ENCODE measurements at regions not wholly inside any gene's neighbourhood (a gene's known extent, or its start where the extent isn't known, plus 50 kb on each side); places are given as distances from the start of the nearest gene placed in this dataset.
"Not testable (repeated sequence)": the region's sequence is repeated elsewhere in the genome, so short reads cannot be mapped to it uniquely, and the experiment has no call there.

DNA sequence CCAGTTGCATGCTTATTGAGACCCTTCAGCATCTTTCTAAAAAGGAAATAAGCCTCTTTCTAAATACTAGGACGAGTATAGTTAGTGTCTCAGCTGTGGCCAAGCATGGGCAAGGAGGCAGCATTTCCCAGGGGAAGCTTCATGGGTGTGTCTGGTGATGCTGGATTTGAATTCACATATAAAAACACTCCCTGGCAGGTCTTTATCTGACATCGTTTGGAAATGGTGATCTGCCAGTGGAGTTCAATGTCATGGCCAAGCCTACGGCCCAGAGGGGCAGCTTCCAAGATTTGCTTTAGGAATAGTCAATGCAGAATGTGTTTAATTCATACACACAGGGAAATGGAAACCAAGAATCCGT is 94.7 kb downstream of the SRGAP2 start:
- H3K36me3 Mint-ChIP-seq; H3K27ac Mint-ChIP-seq; H3K4me1 Mint-ChIP-seq; H3K4me3 Mint-ChIP-seq; H3K9me3 Mint-ChIP-seq; H3K27me3 Mint-ChIP-seq (ENCODE audit: low read depth in 3 of 3); DNase-seq: not testable (repeated sequence)

DNA sequence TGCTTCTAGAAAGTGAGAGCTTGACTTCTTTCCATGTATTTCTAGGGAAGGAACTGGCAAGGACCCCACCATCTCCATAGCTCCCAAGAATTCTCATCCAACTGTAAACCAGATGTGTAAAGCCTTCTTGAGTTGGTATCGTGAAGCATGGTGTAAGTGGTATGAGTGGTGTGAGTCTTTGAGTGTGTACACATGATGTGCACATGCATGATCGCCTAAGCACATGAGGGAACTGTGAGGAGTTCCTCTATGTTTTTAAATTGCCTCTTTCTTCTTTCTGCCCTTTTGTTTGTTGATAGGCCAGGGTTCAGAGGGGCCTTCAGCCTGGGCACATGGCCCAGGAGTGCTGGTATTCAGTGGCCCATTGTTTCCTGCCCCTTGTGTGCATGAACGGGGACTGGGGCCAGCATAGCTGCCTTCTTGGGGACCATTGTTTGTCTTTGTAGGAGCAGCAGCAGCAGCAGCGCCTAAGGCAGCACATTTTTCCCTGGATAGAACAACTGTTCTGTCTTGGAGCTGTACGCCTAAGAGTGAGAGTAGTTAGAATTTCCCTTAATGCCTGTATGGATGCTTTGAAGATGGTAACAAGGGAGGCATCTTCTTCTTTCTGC is 95.9 kb downstream of the SRGAP2 start:
- not testable (repeated sequence) for H3K4me1 Mint-ChIP-seq; H3K36me3 Mint-ChIP-seq; DNase-seq; H3K27me3 Mint-ChIP-seq (ENCODE audit: low read depth in 3 of 3); H3K9me3 Mint-ChIP-seq; H3K27ac Mint-ChIP-seq; H3K4me3 Mint-ChIP-seq

DNA sequence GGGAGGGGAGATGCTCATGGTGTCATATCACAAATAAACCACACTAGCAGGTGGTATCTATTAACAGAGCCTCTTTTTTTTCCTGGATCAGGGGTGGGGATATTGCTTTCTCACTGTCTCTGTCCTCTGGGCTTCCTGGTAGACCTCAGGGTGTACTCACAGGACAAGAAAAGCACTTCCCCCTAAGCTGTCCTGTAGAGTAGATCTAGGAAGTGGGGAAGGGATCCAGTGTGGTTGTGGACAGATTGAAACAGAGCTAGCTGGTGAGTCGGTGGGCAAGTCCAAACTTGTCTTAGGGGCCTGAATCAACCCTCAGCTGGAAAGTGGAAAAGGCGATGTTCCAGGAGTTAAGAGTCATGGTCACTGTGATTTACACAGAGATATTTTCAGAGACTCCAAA is 96.6 kb downstream of the SRGAP2 start:
- not testable (repeated sequence) for H3K36me3 Mint-ChIP-seq; H3K9me3 Mint-ChIP-seq; H3K4me1 Mint-ChIP-seq; H3K4me3 Mint-ChIP-seq; H3K27me3 Mint-ChIP-seq (ENCODE audit: low read depth in 3 of 3); DNase-seq; H3K27ac Mint-ChIP-seq

DNA sequence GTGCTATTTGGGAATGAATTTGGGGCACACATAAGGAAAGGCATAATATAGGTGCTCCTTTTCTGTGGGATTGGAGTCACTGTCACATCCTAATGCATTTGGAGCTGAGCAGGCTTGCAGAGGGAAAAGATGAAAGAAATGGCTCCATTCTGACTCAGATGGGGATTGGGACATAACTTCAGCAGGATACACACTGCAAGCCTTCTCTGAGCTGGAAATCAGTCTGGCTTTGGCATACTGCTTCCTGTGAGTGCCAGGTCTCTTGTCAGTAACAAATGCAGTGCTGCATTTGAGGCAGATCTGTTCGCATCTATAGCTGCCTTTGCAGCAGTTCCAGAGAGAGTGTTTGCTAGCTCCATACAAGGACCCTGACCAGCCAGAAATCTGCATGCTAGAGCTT is 98.7 kb downstream of the SRGAP2 start:
- H3K9me3 Mint-ChIP-seq; H3K4me1 Mint-ChIP-seq; DNase-seq; H3K27me3 Mint-ChIP-seq (ENCODE audit: low read depth in 3 of 3); H3K36me3 Mint-ChIP-seq; H3K4me3 Mint-ChIP-seq; H3K27ac Mint-ChIP-seq: not testable (repeated sequence)

DNA sequence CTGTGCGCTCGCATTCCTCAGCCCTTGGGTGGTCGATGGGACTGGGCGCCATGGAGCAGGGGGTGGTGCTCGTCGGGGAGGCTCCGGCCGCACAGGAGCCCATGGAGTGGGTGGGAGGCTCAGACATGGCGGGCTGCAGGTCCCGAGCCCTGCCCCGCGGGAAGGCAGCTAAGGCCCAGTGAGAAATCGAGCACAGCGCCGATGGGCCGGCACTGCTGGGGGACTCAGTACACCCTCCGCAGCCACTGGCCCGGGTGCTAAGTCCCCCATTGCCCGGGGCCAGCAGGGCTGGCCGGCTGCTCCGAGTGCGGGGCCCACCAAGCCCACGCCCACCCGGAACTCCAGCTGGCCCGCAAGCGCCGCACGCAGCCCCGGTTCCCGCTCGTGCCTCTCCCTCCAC is 104.1 kb downstream of the SRGAP2 start:
- H3K36me3 Mint-ChIP-seq; H3K27ac Mint-ChIP-seq; DNase-seq; H3K27me3 Mint-ChIP-seq (ENCODE audit: low read depth in 3 of 3); H3K9me3 Mint-ChIP-seq; H3K4me1 Mint-ChIP-seq; H3K4me3 Mint-ChIP-seq: not testable (repeated sequence)

DNA sequence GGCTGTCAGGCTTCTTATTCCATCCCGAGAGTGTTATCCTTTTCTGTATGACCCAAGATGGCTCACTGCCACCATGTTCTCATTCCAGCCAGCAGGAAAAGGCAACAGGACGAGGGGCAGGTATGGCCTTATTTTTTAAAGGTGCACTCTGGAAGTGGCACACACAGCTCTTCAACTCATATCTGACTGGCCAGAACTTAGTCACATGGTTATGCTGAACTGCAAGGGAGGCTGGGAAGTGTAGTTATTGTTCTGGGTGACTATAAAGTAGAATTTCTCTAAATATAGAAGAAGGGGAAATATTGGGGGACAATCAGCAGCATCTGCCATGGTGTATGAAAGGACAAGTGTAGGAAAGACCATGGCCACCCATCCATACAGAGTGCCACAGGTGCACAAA is 107.6 kb downstream of the SRGAP2 start:
- not testable (repeated sequence) for H3K4me1 Mint-ChIP-seq; DNase-seq; H3K9me3 Mint-ChIP-seq; H3K4me3 Mint-ChIP-seq; H3K27ac Mint-ChIP-seq; H3K36me3 Mint-ChIP-seq; H3K27me3 Mint-ChIP-seq (ENCODE audit: low read depth in 3 of 3)

DNA sequence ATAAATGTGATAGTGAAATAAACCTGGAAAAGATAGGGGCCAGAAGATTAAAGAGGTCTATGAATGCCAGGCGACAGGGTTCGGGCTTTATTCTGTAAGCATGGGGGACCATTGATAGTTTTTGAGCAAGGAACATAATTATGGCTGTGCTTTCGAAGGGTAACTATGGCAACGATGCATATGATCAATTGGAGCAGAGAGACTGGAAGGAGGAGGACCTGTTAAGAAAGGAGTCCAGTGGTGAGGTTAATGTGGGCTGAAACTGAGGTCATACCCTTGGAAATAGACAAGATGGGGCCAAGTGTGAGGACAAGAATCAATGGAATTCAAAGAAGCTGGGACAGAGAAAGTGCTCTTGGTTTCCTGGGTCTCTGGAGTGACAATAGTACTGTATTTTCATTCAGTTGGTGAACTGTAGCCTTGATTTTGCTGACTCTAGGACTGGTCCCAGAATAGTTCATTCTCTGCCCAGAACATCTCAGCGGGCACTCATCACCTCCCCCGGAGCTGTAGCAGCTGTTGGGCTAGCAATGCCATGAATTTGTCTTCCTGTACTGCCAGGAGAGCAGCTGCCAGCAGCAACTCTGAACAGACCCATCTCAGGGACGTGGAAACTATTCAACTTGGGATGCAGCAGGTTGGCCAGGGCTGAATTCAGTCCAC is 108.4 kb downstream of the SRGAP2 start:
- H3K4me1 Mint-ChIP-seq, H3K9me3 Mint-ChIP-seq, H3K27ac Mint-ChIP-seq: not testable (repeated sequence)

DNA sequence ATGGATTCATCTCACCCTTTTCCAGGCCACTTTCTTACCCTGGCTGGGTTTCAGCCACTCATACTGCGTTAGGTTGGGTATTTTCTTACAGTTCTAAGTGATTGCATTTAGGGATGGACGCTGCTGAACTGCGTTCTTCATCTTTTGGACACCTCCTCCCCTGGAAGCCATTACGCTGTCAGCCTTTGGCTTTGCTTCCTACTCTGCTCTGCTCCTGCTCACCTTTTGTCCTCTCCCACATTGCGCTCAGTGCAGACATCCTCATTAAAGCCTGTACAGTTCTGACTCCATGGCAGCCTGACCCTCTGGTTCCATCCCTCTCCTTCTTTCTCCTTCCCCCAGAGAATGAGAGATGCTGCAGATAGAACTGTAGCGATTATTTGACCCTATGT is 108.9 kb downstream of the SRGAP2 start:
- H3K27ac Mint-ChIP-seq; H3K36me3 Mint-ChIP-seq; H3K4me3 Mint-ChIP-seq; H3K9me3 Mint-ChIP-seq; H3K4me1 Mint-ChIP-seq; H3K27me3 Mint-ChIP-seq (ENCODE audit: low read depth in 3 of 3); DNase-seq: not testable (repeated sequence)

More for the DNA sequence above, 108.4 kb downstream of the SRGAP2 start:
- not testable (repeated sequence) for H3K27me3 Mint-ChIP-seq (ENCODE audit: low read depth in 3 of 3); H3K36me3 Mint-ChIP-seq; H3K4me3 Mint-ChIP-seq; DNase-seq

DNA sequence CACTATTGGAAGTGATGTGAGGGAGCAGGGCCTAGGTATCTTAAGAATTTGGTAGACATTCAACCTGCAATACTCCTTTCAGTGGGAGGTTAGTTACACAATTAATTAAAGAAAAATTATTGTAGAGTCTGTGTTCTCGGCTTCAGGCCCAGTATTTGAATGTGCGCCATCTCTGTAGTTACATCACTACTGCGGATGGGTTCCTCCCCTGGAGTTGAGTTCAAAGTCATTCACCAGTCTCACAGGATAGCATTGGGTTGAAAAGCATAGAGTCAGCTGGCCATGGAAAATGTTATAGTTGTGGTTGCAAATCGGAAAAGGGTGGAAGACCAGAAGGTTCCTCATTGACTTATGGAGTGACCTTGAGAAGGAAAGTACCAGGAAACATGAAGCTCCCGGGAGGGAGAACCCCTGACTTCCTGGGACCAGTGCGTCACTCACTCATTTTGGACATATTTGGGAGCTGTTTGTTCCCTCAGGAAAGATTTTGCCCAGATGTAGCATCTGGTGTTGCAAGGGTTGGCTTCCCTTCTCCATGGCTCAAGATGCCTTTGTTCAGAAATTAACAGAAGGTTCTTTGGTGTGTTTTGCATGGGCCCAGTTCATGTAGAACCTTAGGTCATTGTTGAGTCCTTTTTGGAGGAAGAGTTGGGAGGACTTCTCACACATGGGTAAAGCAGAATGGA is 111.8 kb downstream of the SRGAP2 start:
- H3K9me3 Mint-ChIP-seq; H3K4me1 Mint-ChIP-seq; H3K27me3 Mint-ChIP-seq (ENCODE audit: low read depth in 3 of 3); DNase-seq; H3K36me3 Mint-ChIP-seq; H3K4me3 Mint-ChIP-seq; H3K27ac Mint-ChIP-seq: not testable (repeated sequence)

DNA sequence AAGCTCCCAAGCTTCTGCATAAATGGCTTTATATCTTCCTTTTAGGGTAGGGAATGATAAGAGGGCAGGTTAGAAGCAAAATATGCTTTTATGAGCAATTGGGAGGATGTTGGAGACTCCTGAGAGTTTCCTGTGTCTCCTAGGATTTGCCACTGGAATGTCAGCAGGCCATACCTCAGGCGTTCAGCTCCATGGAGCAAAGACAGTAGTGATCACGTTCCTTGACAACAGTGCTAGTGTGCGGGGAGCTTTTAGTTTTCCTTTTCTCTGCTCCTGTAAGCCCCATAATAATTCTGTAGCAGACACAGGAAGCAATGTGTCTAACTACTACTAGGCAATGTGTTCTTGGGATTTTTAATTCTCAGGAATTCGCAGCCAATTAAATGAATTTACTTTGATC is 113.6 kb downstream of the SRGAP2 start:
- H3K4me3 Mint-ChIP-seq; H3K4me1 Mint-ChIP-seq; H3K36me3 Mint-ChIP-seq; H3K9me3 Mint-ChIP-seq; H3K27me3 Mint-ChIP-seq (ENCODE audit: low read depth in 3 of 3); H3K27ac Mint-ChIP-seq; DNase-seq: not testable (repeated sequence)

DNA sequence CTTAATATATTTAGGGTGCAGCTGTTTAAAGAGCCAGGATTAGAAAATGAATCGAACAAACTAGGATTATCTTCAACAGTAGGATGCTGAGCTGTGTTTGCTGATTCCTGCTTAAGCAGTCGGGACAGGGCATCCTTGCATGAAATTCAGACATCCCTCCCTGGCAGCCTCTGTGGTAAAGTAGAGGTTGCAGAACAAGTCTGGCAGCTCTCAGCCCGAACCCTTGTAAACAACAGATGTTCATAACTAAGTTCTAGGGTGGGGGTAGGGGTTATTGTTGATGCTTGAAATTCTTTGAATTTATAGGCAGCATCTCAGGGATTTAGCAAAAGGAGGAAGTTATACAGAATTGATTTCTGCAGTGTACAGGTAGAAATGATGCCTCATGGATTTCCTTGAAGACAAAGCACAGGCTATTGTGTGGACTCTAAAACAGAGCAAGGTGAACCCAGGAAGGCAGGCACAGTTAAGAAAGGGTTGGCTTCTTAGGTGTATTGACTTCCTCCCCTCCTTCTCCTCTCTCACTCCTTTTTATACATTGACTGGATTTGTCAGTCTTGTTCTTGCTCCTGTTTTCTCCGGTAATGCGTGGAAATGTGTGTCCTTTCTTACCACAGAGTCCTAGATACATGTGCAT is 114.7 kb downstream of the SRGAP2 start:
- not testable (repeated sequence) for H3K27me3 Mint-ChIP-seq (ENCODE audit: low read depth in 3 of 3); DNase-seq; H3K36me3 Mint-ChIP-seq; H3K9me3 Mint-ChIP-seq; H3K4me1 Mint-ChIP-seq; H3K4me3 Mint-ChIP-seq; H3K27ac Mint-ChIP-seq

DNA sequence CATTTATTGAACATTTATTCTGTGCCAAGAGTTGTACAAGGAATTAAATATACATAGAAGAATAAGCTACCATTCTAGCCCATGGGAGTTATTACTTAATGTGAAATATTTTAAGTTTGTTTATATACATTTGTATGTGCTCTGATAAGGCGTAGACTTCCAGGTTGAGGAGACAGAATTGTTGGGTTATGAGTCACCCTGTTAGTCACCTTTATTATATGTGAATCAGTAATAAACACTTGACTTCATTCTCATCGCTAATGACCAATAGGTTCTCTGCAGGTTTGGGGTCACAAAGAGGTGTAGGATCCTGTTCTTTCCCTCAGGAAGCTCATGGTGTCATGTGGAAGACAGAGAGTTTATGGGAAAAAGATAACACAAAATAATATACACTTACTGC is 116.9 kb downstream of the SRGAP2 start:
- H3K4me3 Mint-ChIP-seq; H3K27ac Mint-ChIP-seq; H3K9me3 Mint-ChIP-seq; DNase-seq; H3K4me1 Mint-ChIP-seq; H3K27me3 Mint-ChIP-seq (ENCODE audit: low read depth in 3 of 3); H3K36me3 Mint-ChIP-seq: not testable (repeated sequence)

DNA sequence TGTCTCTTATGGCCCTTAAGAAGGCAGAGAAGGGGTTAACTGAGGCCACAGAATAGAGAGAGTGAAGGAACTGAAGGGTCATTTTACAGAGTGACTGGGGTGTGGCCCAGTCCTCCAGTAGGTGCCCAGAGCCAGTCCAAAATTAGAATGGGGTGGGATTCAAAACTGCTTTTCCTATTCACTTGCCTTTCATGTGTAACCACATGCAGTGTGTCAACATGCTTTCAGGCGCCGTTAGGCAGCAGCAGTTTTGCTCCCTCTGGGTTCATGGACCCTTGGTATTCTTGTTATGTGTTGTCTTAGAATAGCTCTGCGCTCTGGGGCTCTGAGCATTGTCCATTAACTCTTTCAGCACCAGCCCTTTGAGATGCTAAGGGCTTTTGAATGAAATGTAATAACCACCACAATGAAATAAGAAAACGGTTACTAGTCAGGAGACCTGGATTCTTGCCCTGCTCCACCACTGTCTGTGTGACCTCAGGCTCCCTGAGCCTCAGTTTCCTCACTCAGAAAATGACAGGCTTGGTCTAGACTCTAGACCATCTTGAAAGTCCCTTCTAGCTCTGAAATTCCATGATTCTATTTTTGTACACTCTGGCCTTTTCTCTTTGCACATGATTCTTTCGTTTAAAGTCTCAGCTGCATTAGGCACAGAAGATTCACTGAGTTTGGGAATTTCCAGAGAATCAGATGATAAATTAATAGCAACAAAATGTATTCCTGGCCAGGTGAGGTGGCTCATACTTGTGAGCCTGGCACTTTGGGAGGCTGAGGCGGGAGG is 123.0 kb downstream of the SRGAP2 start:
- not testable (repeated sequence) for H3K9me3 Mint-ChIP-seq; H3K36me3 Mint-ChIP-seq; H3K4me1 Mint-ChIP-seq; H3K27ac Mint-ChIP-seq; H3K27me3 Mint-ChIP-seq (ENCODE audit: low read depth in 3 of 3); DNase-seq; H3K4me3 Mint-ChIP-seq

DNA sequence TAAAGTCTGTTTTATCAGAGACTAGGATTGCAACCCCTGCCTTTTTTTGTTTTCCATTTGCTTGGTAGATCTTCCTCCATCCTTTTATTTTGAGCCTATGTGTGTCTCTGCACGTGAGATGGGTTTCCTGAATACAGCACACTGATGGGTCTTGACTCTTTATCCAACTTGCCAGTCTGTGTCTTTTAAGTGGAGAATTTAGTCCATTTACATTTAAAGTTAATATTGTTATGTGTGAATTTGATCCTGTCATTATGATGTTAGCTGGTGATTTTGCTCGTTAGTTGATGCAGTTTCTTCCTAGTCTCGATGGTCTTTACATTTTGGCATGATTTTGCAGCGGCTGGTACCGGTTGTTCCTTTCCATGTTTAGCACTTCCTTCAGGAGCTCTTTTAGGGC is 128.3 kb downstream of the SRGAP2 start:
- H3K9me3 Mint-ChIP-seq; H3K4me3 Mint-ChIP-seq; H3K4me1 Mint-ChIP-seq; H3K27me3 Mint-ChIP-seq (ENCODE audit: low read depth in 3 of 3); DNase-seq; H3K27ac Mint-ChIP-seq; H3K36me3 Mint-ChIP-seq: not testable (repeated sequence)

All from immature natural killer cell (primary cell).